ENCODE measurements at regions not wholly inside any gene's neighbourhood (a gene's known extent, or its start where the extent isn't known, plus 50 kb on each side); places are given as distances from the start of the nearest gene placed in this dataset.

- DNase-seq (ENCODE audit: low spot score), result no peak
- 24% methylated on average over 3 of the region's 3 CpGs for WGBS (ENCODE audit: low lambda C conversion rate)
- POLR2A ChIA-PET, result no interaction called here
- intact Hi-C loops (cut with micrococcal nuclease; ENCODE audit: unreplicated experiment), result no loop called here
- no peaks in the 10 kb centered on the region for H4K20me1 ChIP-seq (ENCODE audit: insufficient read depth, low read length)
- TF ChIP-seq ZBTB39 (CRISPR knock-in tag; IDR thresholded peaks at IDR 0.05) (no peak), PITX1 (CRISPR knock-in tag; IDR thresholded peaks at IDR 0.05) (no peak), ZNF572 (CRISPR knock-in tag; IDR thresholded peaks at IDR 0.05) (no peak), ZNF709 (CRISPR knock-in tag; IDR thresholded peaks at IDR 0.05) (no peak), ZNF484 (CRISPR knock-in tag; IDR thresholded peaks at IDR 0.05; ENCODE audit: borderline replicate concordance, low read depth) (no peak), ZNF362 (CRISPR knock-in tag; IDR thresholded peaks at IDR 0.05; ENCODE audit: borderline replicate concordance) (no peak), SATB2 (CRISPR knock-in tag; IDR thresholded peaks at IDR 0.05) (no peak), ATAD3A (CRISPR knock-in tag; IDR thresholded peaks at IDR 0.05) (no peak), ZMYM3 (CRISPR knock-in tag; IDR thresholded peaks at IDR 0.05) (no peak), ZNF75D (CRISPR knock-in tag; IDR thresholded peaks at IDR 0.05; ENCODE audit: borderline replicate concordance) (no peak), ISL2 (CRISPR knock-in tag; IDR thresholded peaks at IDR 0.05) (no peak), SNAPC2 (CRISPR knock-in tag; IDR thresholded peaks at IDR 0.05) (no peak), FOXP1 (IDR thresholded peaks at IDR 0.05) (no peak), FOXP1 (CRISPR knock-in tag; IDR thresholded peaks at IDR 0.05) (no peak), CENPX (CRISPR knock-in tag; IDR thresholded peaks at IDR 0.05) (no peak), CHCHD3 (CRISPR knock-in tag; IDR thresholded peaks at IDR 0.05) (no peak), HNRNPLL (IDR thresholded peaks at IDR 0.05; ENCODE audit: low read depth, low read length, poor library complexity, severe bottlenecking) (no peak)
- TF ChIP-seq, protein P1, sequence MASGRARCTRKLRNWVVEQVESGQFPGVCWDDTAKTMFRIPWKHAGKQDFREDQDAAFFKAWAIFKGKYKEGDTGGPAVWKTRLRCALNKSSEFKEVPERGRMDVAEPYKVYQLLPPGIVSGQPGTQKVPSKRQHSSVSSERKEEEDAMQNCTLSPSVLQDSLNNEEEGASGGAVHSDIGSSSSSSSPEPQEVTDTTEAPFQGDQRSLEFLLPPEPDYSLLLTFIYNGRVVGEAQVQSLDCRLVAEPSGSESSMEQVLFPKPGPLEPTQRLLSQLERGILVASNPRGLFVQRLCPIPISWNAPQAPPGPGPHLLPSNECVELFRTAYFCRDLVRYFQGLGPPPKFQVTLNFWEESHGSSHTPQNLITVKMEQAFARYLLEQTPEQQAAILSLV (CRISPR knock-in tag; IDR thresholded peaks at IDR 0.05; ENCODE audit: borderline replicate concordance), result no peak
- FAIRE-seq, result no peak
- H3K4me3 ChIP-seq (replicated peaks in 1 of 3; ENCODE audit: insufficient read depth in 1 of 3, low read depth in 2 of 3, low read length in 3 of 3), result no peak overlapping the region
- H3K4me2 ChIP-seq (ENCODE audit: low read depth, low read length), result no peak overlapping the region
- no peaks in the 10 kb centered on the region for H3K4me1 ChIP-seq (ENCODE audit: insufficient read depth, low read length)
- no peaks in the 10 kb centered on the region for H3K27me3 ChIP-seq (ENCODE audit: control insufficient read depth in 1 of 2, insufficient read depth in 2 of 2, low read length in 2 of 2)
- no peak overlapping the region for H2AFZ ChIP-seq (ENCODE audit: low read length)
- peaks cover 90% of the 10 kb centered on the region for H3K9me3 ChIP-seq (ENCODE audit: low read length)
- no TSS peak for BruUV-seq (replicated peaks)
- no peak overlapping the region for H3K9ac ChIP-seq (ENCODE audit: insufficient read depth, low read depth, low read length)
- no peaks in the 10 kb centered on the region for H3K36me3 ChIP-seq (replicated peaks in 1 of 2; ENCODE audit: control insufficient read depth in 1 of 2, insufficient read depth in 2 of 2, low read length in 2 of 2)
- CTCF ChIA-PET (ENCODE audit: low intra/inter-chr PET ratio, low total read pairs), result no interaction called here
- in situ Hi-C loops (cut with HindIII; ENCODE audit: extremely low pct_ligation_motif_present, low pct_unique_long_range_greater_than_20kb), result no loop called here
- no peaks in the 10 kb centered on the region for H3K79me2 ChIP-seq (ENCODE audit: insufficient read depth, low read length)
- ATAC-seq, result no peak
- H3K27ac ChIP-seq (ENCODE audit: extremely low read length, insufficient read depth, low read length), result no peak overlapping the region
Measured at GRCh38 chr6:40125680-40126394, 191.6 kb upstream of the MOCS1 start.
